CD4-positive, alpha-beta T cell treated with Interleukin-21 for 1 hour (primary cell): ENCODE measurements at regions not wholly inside any gene's neighbourhood (a gene's known extent, or its start where the extent isn't known, plus 50 kb on each side); places are given as distances from the start of the nearest gene placed in this dataset.
"Not testable (repeated sequence)": the region's sequence is repeated elsewhere in the genome, so short reads cannot be mapped to it uniquely, and the experiment has no call there.

ENCODE experiments used
- DNase-seq: peaks from one replicate; pipeline ENCODE4 v3.0.0-alpha.2; 2020

DNA sequence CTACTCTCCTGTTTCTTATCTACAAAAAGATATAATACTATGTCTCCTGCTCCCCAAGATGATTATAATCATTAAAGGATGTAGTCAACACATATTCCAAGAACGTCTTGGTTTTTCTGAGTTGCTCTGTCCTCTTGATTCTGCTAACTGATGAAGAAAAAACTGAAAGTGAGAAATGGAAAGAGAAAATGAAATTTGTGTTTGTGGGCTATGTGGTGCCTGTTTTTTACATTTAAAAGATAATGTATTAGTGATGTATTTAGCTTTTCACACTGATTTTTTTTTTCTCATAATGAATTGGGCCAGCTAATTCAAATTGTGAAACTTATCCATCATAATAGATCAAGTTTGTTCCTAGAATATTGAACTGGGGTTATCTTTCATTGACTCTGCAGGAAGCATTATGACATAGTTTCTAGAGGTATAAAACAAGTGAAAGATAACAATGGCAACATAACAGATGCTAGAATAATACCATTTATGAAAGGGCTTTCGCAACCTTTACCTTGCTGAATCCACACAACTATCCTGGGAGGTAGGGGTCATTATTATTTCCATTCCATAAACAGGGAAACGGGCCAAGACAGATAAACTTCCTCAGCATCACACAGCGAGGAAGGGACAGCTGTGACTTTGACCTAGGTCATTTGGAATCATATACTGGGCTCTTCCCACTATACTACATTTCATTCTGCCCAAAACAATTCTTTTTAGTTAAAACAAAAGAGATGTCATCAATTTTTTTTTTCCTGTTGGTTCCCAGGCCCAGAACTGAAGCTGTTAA is 336.7 kb downstream of the GJA1 start:
- no peak for DNase-seq

DNA sequence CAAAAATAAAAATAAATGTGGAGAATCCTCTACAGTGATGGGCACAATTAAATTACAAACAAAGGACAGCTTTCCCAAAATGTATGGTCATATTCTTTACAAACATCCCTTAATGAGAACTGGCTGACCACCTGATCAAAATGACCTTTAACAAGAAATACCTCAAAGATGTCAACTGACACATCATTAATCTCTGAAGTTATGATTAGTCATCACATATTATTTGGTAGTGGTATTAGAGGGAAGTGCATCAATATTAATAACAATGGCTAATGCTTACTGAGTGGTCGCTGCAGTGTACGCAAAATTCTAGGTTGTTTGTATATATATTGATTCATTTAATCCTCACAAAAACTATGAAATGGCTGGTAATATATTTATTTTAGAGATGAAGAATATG is 340.6 kb downstream of the GJA1 start:
- DNase-seq, result no peak

DNA sequence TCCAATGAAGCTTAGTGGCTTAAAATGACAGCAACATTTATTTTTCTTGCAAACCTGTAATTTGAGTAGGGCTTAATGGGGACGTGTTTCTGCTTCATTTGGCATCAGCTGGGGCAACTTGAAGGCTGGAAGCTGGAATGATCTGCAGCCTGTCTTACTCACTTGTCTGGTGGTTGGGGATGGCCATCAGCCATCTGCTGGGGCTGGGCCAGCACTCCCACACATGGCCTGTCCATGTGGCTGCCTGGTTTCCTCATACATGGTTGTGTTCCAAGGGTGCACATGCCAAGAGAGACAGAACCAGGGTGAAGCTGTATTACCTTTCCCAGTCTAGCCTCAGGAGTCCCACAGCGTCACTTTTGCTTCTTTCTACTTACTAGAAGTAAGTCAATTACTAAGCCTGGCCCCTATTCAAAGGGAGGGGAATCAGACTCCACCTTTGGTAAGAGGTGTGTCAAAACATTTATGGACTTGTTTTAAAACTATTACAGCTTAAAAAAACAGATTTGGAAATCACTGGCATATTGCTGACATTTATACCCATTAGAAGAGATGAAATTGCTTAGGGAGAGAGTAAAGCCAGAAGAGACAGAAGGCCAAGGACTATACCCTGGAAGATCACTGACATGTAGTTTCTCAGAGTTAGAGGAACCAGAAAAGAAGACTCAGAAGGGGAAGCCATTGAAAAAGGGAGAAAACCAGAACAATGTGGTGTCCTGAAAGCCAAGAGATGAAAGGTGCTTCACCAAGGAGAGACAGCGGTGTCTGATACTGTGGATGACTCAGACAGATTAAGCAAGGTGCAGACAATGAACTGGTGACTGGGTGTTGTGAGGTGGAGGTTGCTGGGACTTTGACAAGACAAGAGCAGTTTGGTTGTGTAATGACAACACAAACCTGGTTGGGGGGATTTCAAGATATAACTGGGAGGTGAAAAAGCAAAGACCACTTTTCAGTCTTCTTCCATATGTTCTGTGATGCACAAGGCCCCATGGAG is 345.2 kb downstream of the GJA1 start:
- no peak for DNase-seq

DNA sequence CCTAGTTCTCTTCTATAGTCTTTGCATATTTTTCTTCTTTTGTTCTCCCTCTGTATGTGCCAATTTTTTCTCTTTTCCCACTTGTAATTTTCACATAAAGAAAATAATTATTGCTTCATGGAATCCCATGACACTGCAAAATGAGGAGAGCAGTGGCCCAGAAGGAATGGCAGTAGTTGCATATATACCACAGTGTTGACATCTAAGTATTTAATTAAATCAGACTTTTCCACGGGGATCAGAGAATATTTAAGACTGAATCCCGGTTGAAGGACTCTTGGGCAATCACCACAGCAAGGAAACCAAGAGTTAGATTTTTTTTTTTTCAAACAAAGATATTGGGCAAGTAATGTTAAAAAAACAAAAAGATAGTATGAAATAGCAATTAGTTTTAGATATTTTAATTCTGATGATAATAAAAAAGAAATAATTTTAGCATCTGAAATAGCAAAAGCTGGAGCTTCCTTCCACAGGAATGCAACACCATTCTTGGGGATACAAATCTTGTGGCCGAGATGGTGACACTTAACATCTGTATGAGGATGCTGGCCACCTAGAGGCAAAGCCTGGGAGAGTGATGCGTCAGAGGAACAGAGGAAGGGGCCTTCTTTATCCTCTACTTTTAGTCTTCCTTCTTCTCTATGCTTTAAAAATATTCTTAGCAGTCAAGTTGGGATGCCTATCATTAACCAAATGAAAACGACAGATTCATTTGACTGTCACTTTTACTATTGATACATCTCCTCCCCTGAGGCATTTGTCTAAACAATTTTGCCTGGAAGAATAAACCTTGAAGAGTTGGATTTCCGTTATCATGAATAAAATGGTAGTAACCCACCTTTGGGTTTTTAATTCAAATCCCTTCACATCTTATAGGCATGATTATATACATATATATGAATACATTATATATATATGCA is 356.2 kb downstream of the GJA1 start:
- DNase-seq, result no peak

DNA sequence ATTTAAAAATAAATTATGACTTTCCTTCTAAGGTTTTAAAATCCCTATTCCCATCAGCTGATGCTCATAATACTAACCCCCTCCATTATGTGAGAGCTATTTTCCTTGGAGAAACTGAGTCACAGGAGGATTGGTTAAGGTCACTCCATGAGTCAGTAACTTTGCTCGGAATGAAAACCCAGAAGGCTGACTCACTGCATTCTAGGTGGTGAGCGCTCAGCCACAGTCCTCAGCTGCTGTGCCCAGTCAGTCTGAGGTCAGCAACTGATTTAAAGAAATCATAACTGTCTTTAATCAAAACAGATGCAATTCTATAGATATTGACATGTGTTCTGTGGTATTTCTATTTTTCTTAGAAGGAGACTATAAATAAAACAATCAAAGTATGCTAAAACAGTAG is 359.2 kb downstream of the GJA1 start:
- DNase-seq, result no peak

DNA sequence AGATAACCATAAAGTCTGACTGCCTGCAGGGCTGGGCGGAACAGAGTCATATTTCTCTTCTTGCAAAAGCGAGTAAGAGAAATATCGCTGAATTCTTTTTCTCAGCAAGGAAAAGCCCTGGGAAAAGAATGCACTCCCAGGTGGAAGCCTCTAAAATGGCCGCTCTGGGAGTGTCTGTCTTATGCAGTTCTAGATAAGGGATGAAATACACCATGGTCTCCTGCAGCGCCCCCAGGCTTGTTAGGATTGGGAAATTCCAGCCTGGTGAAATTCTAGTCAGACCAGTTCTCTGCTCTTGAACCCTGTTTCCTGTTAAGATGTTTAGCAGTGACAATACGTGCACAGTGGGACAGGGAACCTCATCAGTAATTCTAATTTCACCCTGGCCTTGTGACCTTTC is 362.2 kb downstream of the GJA1 start:
- DNase-seq, result not testable (repeated sequence)

DNA sequence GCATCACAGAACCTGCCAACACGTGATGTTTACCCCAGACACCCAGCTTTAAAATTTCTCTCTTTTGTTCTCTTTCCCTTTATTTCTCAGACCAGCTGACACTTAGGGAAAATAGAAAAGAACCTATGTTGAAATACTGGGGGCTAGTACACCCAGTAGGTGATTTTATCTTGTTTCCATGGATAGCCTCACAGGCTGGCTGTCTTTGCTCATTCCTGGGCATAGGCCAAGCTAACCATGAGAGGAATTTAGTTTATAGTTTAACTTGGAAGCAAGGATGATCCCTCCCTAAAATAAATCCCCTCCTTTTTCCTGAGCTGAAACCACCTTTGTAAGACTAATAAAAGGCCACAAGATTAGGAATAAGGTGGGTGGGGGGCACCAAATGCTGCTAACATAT is 362.7 kb downstream of the GJA1 start:
- DNase-seq, result not testable (repeated sequence)

DNA sequence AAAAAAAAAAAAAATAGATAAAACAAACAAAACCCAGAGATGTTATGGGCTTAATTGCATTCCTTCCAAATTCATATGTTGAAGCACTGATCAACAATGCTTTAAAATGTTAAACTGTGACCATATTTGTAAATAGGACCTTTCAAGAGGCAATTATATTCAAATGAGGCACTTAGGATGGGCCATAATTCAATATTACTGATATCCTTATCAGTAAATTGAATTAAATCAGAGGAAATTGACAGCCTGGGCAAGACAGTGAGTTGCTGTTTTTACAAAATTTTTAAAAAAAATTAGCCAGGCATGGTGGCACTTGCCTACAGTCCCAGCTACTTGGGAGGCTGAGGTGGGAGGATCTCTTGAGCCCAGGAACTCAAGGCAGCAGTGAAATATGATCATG is 364.1 kb downstream of the GJA1 start:
- DNase-seq, result no peak

DNA sequence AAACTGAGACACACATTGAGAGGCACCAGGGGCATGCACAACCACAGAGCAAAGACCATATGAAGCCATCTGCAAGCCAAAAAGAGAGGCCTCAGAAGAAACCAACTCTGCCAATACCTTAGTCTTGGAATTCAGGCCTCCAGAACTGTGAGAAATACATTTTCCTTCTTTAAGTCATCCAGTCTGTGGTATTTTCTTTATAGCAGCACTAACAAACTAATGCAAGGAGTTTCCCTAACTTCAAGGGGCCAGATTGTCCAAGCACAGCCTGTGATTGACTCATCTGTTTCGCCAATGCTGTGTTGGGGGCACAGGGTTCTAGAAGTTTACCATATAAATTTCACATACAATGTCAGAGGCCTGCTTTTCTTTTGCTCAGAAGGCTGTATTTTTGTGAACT is 364.6 kb downstream of the GJA1 start:
- DNase-seq, result no peak

DNA sequence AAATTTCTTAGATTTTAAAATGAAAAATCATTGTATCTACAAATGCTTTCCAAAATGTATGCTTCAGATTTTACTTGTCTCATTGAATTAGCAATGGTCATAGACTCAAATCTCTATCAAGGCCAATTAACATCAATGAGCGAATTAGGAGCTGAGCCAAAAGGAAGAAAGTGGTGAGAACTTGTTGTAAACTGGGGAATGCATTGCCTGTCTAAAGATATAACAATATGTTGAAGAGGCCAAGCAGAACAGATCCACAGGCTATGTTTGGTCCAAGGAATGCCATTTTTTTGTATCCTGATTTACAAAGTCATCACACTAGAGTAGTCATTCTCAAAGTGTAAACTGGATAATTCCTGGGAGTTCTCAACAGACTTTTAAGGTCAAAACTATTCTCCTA is 370.7 kb downstream of the GJA1 start:
- no peak for DNase-seq

DNA sequence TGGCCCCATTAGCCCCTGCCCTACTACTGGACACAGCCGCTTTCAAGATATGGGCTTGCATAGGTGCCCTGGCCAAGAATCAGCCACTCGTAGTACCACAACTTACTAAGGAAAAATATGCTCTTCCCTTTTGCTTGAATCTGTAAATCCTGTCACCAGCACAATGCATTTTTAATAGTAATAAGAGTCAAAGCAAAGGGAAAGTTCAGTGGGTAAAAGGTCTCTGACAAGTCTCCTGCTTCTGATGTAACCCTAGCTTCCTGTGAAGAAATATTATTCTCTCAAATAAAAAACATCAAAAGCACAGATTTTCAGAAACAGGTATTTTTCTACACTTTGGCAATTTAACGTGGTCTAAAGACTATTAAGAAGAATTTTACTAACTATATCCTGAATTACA is 373.8 kb downstream of the GJA1 start:
- no peak for DNase-seq

DNA sequence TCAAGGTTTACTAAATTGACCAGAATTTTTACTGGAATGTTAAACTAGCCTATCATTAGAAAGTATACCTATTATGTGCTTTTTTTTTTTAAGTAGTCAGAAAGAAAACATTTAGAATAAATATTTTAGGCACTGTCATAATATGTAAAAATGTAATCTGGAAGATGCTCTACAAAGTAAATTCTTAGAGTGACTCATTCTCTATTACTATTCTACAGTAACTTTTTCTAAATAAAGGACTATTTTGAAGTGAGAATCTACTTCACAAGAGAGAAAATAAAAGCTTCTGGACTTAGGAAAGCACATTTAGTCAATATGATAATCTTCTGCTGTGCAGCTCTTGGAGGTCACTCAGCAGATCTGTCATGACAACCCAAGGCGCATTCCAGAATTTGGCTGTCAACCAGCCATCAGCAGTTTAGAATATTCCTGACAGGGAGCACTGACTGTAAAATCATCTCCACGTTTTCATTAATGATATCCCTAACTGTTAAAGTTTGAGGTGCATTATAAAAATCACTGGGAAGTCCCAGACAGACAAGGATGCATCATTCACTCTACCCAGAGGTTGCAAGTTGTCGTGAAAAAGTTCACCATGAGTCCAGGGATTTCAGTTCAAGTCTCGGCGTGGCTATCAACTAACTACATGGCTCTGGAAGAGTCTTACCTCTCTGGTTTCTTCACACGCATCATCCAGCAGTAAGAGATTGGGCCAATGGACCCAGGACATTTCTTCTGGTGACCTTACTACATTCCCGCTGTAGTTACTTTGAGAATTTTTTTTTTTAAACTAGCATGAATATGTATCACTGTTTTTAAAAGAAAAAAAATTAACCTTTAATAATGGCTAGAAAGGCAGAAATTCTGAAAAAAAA is 374.9 kb downstream of the GJA1 start:
- no peak for DNase-seq

DNA sequence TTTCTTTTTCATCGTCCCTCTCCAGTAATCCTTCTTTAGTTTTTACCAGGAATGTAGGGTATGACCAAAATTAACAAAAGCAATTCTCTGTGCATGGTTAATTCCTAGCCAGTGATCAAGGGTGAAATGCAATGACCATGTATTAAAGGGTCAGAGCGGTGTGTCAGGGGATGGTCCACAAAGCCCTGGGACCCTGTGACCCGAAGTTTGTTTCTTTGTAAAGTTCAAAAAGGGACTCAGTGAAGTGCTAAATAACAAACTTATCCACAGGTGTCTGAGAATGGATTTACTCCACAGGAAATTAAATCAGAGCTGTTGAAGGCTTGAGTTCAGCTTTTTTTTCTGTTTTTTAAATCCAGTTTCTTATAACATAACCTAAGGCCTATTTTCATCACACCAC is 375.7 kb downstream of the GJA1 start:
- no peak for DNase-seq

DNA sequence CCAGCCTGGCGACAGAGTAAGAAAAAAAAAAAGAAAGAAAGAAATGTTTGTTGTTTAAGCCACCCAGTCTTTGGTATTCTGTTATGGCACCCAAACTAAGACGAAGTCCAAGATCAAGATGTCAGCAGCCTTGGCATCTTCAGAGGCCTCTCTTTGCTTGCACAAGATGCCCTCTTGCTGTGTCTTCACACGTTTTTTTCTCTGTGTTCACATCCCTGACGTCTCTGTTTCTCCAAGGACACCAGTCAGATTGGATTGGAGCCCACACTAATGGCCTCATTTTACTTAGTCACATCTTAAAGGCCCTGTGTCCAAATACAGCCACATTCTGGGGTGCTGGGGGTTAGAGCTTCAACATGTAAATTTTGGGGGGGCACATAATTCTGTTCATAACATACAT is 380.9 kb downstream of the GJA1 start:
- no peak for DNase-seq

DNA sequence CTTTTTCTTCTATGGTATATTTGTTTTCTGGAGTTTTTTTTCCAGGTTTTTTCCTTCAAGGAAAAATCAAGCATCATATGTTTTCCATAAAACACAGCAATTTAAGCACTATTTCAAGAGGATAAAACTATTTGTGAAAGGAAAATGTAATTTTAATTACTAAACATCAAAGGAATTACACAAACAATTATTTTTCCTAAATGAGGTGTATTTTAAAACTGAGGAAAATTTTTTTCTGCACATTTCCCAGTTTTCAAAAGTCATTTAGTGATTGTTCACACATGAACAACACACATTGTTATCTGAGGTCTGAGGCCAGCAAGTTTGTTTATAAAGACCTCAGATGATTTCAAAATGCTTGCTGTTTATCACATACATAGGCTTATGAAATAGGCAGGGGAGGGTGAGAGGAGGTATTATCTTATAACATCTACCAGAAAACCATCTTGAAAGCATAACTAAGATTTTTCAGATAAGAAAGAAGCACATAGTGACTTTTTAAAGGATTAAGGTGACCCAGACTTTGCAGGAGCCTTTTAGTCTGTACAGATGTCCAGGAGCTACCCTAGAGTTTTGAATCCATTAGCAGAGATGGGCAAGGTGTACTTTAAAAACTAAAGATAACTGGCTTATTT is 381.6 kb downstream of the GJA1 start:
- no peak for DNase-seq

DNA sequence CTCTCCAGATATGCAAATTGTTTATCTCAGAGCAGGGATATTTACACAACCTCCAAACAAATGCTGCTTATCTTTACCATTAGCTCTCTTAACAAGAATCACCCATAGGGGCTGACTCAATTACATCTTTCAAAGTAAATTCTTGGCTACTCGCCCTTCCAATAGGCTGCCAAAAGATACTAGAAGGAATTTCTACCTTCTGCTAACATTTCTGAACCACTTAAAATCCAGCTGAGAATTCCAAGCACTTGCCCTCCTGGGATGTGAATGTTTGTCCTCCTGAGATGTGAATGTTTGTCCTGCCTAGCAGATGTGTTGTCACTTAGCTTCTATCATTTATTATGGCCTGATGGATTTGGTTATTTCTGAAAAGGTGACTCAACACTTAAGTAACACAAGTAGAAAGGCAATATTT is 388.0 kb downstream of the GJA1 start:
- no peak for DNase-seq

DNA sequence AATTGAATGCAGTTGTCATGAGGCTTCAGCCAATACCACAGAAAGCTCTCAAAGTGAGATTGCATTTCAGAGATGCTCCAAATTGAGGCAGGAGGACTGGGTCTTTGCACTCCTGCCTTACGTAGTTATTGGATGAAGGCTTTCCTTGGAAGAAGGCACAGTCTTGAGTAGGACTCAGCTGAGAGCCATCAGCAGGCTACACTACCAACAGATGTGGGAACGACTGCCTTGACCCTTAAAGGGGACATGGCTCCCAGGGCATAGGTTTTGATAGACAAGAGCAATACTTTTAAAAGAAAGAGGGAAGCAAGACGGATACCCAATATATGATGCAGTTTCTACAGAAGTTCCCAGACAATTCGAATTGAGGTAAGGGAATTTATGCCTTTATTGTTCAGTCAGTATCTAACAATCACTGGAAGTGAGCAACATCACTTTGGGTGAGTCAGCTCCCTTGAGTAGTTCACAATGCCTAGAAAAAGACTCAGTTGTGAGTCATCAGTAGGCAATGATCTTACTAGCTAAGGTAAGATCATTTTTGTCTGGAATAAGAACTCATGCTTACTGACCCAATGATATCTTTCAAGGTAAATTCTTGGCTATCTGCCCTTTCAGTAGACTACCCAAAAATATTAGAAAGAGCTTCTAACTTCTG is 390.8 kb downstream of the GJA1 start:
- DNase-seq, result no peak

DNA sequence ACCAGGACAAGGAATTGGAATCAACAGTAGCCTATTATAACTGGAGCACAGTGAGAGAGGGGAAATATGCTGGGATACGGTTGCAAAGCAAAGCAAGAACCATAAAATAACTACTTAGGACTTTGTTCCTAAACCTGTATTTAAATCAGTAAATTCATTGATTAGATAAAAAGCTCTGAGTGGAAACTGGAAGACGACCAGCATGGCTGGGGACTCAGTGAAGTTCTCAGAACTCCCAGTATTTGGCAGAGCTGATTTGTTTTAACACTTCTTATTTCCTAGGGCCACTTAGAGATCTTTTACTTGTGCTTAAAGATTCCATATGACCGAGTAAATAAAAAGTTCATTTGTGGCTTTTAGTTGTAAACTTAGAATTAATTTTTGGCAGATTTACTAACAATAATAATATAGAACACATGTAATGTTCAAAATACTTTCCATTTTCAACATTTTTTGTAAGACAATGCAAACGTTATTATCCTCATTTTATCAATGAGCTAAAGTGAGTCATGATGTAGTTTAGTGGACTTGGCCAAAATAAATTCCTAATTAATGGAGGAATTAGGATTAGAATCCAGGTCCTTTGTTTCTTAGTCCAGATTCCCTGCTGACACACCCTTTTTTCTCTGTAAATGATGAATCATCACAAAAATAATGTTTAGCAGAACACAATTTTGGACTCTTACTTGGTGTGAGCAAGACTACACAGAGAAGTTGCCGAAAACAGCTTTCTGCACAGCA is 392.9 kb downstream of the GJA1 start:
- no peak for DNase-seq

DNA sequence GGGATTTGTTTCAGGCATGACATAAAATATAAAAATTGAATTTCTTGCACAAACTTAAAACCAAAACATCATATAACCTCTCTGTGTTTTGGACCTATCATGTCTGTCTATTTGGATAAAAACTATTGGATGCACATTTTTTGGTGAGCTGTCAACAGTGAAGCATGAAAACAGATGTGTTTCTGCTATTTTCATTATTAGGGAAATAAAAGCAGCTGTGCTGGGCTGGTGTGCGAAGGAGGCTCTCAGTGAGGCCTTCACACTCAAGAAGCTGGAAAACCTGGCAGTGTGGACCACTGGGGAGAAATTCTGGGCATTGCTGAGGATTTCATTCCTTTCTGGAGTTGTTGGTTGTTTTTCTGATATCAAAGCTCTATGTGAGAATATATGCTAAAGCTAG is 395.3 kb downstream of the GJA1 start:
- DNase-seq, result no peak

DNA sequence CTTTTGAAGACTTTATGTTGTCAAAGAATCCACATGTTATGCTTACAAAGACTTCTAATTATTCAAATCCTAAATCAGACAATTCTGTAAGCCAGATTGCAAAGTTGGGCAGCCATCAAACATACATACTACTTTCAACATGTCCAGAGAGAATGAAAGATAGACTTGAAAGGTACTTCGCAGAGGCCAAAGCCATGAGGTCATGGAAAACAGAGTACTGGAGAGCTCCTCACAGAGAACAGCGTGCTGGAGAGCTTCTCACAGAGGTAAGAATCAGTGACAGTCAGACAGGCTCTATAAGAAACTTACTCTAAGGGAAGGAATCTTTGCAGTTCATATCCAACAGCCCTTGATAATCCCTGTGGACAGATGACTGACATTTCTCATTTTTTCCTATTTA is 400.2 kb downstream of the GJA1 start:
- DNase-seq, result no peak
